ENCODE measurements at regions not wholly inside any gene's neighbourhood (a gene's known extent, or its start where the extent isn't known, plus 50 kb on each side); places are given as distances from the start of the nearest gene placed in this dataset.

GRCh38 chr18:44510390-44510789, 170.3 kb upstream of the SETBP1 start:
- no peak overlapping the region for H3K27ac ChIP-seq (replicated peaks)
- no peak overlapping the region for H3K4me3 ChIP-seq (replicated peaks; ENCODE audit: insufficient read depth, low read length)
- TF ChIP-seq CTCF (IDR thresholded peaks at IDR 0.05; ENCODE audit: insufficient read depth, low read length) (no peak), REST (IDR thresholded peaks at IDR 0.05; ENCODE audit: insufficient replicate concordance, low read depth) (no peak), POLR2AphosphoS5 (IDR thresholded peaks at IDR 0.05; ENCODE audit: low read depth) (no peak), GABPA (IDR thresholded peaks at IDR 0.05; ENCODE audit: low read depth) (no peak), SPI1 (IDR thresholded peaks at IDR 0.05; ENCODE audit: borderline replicate concordance, low read depth) (no peak)
- DNase-seq (ENCODE audit: low read depth in 1 of 2, low spot score in 1 of 2), result no peak
- H3K27me3 ChIP-seq (ENCODE audit: insufficient read depth, poor library complexity, severe bottlenecking), result no peaks in the 10 kb centered on the region

GRCh38 chr18:44513233-44513632, 167.5 kb upstream of the SETBP1 start:
- H3K27ac ChIP-seq (replicated peaks), result no peak overlapping the region
- TF ChIP-seq CTCF (IDR thresholded peaks at IDR 0.05; ENCODE audit: insufficient read depth, low read length) (no peak), SPI1 (IDR thresholded peaks at IDR 0.05; ENCODE audit: borderline replicate concordance, low read depth) (no peak), REST (IDR thresholded peaks at IDR 0.05; ENCODE audit: insufficient replicate concordance, low read depth) (no peak), GABPA (IDR thresholded peaks at IDR 0.05; ENCODE audit: low read depth) (no peak)
- DNase-seq (ENCODE audit: low read depth in 1 of 2, low spot score in 1 of 2), result no peak

GRCh38 chr18:44514106-44514505, 166.6 kb upstream of the SETBP1 start:
- Histone ChIP-seq H3K27ac (replicated peaks) (no peak overlapping the region), H3K4me3 (replicated peaks; ENCODE audit: insufficient read depth, low read length) (no peak overlapping the region), H3K27me3 (ENCODE audit: insufficient read depth, poor library complexity, severe bottlenecking) (no peaks in the 10 kb centered on the region)
- no peak for TF ChIP-seq SPI1 (IDR thresholded peaks at IDR 0.05; ENCODE audit: borderline replicate concordance, low read depth)
- TF ChIP-seq REST (IDR thresholded peaks at IDR 0.05; ENCODE audit: insufficient replicate concordance, low read depth), result no peak
- no peak for TF ChIP-seq GABPA (IDR thresholded peaks at IDR 0.05; ENCODE audit: low read depth)
- no peak for TF ChIP-seq POLR2AphosphoS5 (IDR thresholded peaks at IDR 0.05; ENCODE audit: low read depth)
- no peak for TF ChIP-seq CTCF (IDR thresholded peaks at IDR 0.05; ENCODE audit: insufficient read depth, low read length)
- no peak for DNase-seq (ENCODE audit: low read depth in 1 of 2, low spot score in 1 of 2)

More at GRCh38 chr18:44513233-44513632, 167.5 kb upstream of the SETBP1 start:
- no peak overlapping the region for H3K4me3 ChIP-seq (replicated peaks; ENCODE audit: insufficient read depth, low read length)
- no peaks in the 10 kb centered on the region for H3K27me3 ChIP-seq (ENCODE audit: insufficient read depth, poor library complexity, severe bottlenecking)

All from HL-60 (cell line).